Testis (tissue), 2 donors: ENCODE measurements at regions not wholly inside any gene's neighbourhood (a gene's known extent, or its start where the extent isn't known, plus 50 kb on each side); places are given as distances from the start of the nearest gene placed in this dataset.

ENCODE experiments used
- DNase-seq: peaks from one replicate; pipeline ENCODE4 v3.0.0-alpha.2; 2019
- H3K27ac ChIP-seq, 2 donors: fragments of 200-600 bp; sonication (generic); one replicate each; pipeline ENCODE4 v1.5.1; 2019
- H3K27me3 ChIP-seq: fragments of 200-600 bp; sonication (generic); one replicate; pipeline ENCODE4 v1.5.1; 2019
- H3K36me3 ChIP-seq: fragments of 200-600 bp; sonication (generic); one replicate; pipeline ENCODE4 v1.5.1; 2017; ENCODE audit warnings: low read depth; ENCODE audit errors: missing control alignments
- H3K4me1 ChIP-seq: fragments of 200-600 bp; sonication (generic); one replicate; pipeline ENCODE4 v1.5.1; 2019
- H3K4me3 ChIP-seq, 2 donors: fragments of 200-600 bp; sonication (generic); one replicate each; pipeline ENCODE4 v1.5.1; 2017 to 2019
- H3K9me3 ChIP-seq: fragments of 200-600 bp; sonication (generic); one replicate; pipeline ENCODE4 v1.5.1; 2017
- POLR2A ChIP-seq: fragments of 450-650 bp; IDR thresholded peaks from one replicate; pipeline ENCODE4 v1.6.1; 2017; ENCODE audit warnings: antibody characterized with exemption, mild to moderate bottlenecking, moderate library complexity
- WGBS, 2 donors: methylation state at CpG; one replicate each; pipeline ENCODE4 v1.1.5; 2018; 5-methylcytosine and 5-hydroxymethylcytosine counted together
- intact Hi-C: fragments of 100-400 bp; cut with DNase I; formaldehyde crosslinking; loops from one replicate; pipeline ENCODE4 v1.15.1; 2023; ENCODE audit warnings: low total_unique reads
- TF ChIP-seq, protein P1 (sequence below), 3 experiments: fragments of 450-650 bp in 2 of 3; fragments of 200-600 bp in 1 of 3; sonication (generic) in 1 of 3; IDR thresholded peaks; one replicate each; pipeline ENCODE4 v1.5.1; 2016 to 2019; ENCODE audit warnings: antibody characterized with exemption in 3 of 3, mild to moderate bottlenecking in 2 of 3, moderate library complexity in 1 of 3

DNA sequence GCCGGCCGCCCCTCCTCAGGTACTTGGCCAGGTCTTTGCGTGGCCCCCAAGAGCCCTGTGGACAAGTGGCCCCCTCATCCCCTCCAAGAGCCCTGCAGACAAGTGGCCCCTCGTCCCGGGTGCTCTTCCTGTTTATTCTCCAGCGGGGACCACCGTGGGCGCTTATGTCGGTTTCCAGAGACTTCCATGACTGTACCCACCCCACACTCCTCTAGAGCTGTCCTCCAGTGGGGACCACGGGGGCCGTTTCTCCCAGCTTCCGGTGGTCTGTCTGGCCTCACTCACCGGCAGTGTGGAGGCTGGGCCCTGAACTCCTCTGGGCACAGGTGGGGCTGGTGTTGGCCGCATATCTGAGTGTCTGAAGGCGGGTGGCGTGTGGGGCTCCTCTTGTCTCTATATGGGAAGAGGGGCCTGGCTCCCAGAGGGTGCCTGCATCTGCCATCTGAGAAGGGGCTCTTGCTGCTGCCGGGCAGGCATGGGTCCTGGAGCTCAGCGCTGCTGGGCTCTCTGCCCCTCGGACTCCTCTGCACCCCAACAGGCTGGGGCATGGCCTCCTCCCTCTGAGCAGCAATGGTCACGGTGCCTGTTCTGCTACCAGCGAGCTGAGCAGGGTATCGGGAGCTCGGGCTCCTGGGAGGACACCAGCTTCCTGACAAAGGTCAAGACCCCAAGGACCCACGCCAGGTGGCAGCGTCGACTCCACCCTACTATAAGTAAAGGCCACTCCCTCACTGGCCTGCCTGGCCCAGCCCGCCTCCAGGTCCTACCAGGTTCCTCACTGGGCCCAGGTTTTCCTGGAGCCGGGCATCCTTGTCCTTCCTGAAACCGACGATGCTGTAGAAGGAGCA is 1264.3 kb downstream of the BRD1 start:
- TF ChIP-seq, protein P1, sequence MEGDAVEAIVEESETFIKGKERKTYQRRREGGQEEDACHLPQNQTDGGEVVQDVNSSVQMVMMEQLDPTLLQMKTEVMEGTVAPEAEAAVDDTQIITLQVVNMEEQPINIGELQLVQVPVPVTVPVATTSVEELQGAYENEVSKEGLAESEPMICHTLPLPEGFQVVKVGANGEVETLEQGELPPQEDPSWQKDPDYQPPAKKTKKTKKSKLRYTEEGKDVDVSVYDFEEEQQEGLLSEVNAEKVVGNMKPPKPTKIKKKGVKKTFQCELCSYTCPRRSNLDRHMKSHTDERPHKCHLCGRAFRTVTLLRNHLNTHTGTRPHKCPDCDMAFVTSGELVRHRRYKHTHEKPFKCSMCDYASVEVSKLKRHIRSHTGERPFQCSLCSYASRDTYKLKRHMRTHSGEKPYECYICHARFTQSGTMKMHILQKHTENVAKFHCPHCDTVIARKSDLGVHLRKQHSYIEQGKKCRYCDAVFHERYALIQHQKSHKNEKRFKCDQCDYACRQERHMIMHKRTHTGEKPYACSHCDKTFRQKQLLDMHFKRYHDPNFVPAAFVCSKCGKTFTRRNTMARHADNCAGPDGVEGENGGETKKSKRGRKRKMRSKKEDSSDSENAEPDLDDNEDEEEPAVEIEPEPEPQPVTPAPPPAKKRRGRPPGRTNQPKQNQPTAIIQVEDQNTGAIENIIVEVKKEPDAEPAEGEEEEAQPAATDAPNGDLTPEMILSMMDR (IDR thresholded peaks at IDR 0.05): no peak
- no peak for TF ChIP-seq POLR2A
- H3K4me1 ChIP-seq: no peaks in the 10 kb centered on the region
- no peak for DNase-seq
- no peaks in the 10 kb centered on the region for H3K36me3 ChIP-seq
- 91 to 92% methylated on average over 16 to 30 of the region's 30 CpGs for WGBS, 2 donors
- no peaks in the 10 kb centered on the region for H3K27me3 ChIP-seq
- no peak overlapping the region for H3K27ac ChIP-seq
- no peak overlapping the region for H3K4me3 ChIP-seq
- intact Hi-C loops: no loop called here
- no peaks in the 10 kb centered on the region for H3K9me3 ChIP-seq

DNA sequence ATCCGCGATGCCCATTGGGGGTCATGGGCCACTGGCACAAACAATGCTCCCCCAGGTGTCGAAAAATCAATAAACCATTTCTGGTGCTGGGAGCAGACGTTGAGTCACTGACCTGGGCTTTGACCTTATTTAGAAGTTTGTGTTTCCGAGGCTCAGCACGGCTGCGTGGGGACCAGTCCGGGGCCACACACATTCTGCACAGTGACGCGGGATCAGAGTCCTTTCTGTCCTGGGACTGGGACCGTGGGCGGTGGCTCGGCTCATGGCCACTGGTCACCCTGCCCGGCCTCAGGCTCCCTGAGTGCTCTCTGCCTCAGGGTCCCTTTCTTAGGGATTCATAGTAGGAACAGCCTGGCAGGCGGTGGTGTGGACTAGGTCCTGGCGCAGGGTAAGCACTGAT is 1266.0 kb downstream of the BRD1 start:
- intact Hi-C loops: no loop called here
- Histone ChIP-seq H3K4me1 (no peaks in the 10 kb centered on the region), H3K9me3 (no peaks in the 10 kb centered on the region), H3K27ac (no peak overlapping the region), H3K4me3 (no peak overlapping the region), H3K36me3 (no peaks in the 10 kb centered on the region), H3K27me3 (no peaks in the 10 kb centered on the region)
- 87 to 92% methylated on average over 13 to 16 of the region's 16 CpGs for WGBS, 2 donors
- DNase-seq: no peak
- TF ChIP-seq, protein P1 (IDR thresholded peaks at IDR 0.05): no peak
- TF ChIP-seq POLR2A: no peak

DNA sequence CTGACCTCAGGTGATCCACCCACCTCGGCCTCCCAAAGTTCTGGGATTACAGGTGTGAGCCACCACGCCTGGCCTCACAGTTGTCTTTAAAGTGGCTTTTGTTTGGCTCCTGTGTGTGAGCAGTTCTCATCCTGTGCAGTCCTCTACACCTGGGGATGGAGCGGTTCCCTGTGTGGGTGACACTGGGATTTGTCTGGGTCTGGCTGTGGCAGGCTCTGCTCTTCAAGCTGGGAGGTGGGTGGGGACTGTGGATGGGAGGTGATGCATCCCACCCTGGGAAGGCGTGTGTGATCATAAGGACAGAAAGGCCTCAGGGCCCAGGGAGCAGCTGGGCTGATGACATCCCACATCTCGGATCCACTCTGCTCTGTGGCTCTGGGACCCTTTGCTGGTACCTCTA is 1266.8 kb downstream of the BRD1 start:
- no peak for TF ChIP-seq POLR2A
- TF ChIP-seq, protein P1 (IDR thresholded peaks at IDR 0.05): no peak
- Histone ChIP-seq H3K27ac (no peak overlapping the region), H3K36me3 (no peaks in the 10 kb centered on the region)

DNA sequence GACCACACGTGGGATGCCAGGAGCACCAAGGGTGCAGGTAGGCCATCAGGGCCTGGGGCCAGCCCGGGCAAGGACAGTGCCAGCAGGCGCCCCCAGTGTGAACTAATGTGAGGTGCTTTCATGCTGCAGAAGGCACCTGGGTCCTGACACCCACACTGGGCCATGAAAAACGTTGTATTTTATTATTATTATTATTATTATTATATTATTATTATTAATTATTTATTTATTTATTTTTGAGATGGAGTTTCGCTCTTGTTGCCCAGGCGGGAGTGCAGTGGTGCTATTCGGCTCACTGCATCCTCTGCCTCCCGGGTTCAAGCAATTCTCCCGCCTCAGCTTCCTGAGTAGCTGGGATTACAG is 1267.3 kb downstream of the BRD1 start:
- H3K9me3 ChIP-seq: no peaks in the 10 kb centered on the region
- no peak for DNase-seq
- H3K4me1 ChIP-seq: no peaks in the 10 kb centered on the region
- no peaks in the 10 kb centered on the region for H3K36me3 ChIP-seq
- intact Hi-C loops: no loop called here
- H3K4me3 ChIP-seq: no peak overlapping the region
- no peak for TF ChIP-seq POLR2A
- TF ChIP-seq, protein P1 (IDR thresholded peaks at IDR 0.05): no peak
- WGBS, 2 donors: 91% methylated on average over 6 to 9 of the region's 9 CpGs
- H3K27me3 ChIP-seq: no peaks in the 10 kb centered on the region
- no peak overlapping the region for H3K27ac ChIP-seq

More for the DNA sequence above, 1266.8 kb downstream of the BRD1 start:
- WGBS, 2 donors: 83 to 92% methylated on average over 4 to 5 of the region's 5 CpGs
- Histone ChIP-seq H3K4me3 (no peak overlapping the region), H3K4me1 (no peaks in the 10 kb centered on the region), H3K27me3 (no peaks in the 10 kb centered on the region), H3K9me3 (no peaks in the 10 kb centered on the region)
- intact Hi-C loops: no loop called here
- no peak for DNase-seq
